Stimulated activated CD8-positive, alpha-beta memory T cell treated with anti-CD3 and anti-CD28 coated beads, Interleukin-15, amount 100 ng/mL, for 48 hours (primary cell): ENCODE measurements at regions not wholly inside any gene's neighbourhood (a gene's known extent, or its start where the extent isn't known, plus 50 kb on each side); places are given as distances from the start of the nearest gene placed in this dataset.

Experiments
- DNase-seq, 2 donors: peaks; one replicate each; pipeline ENCODE4 v3.0.0-alpha.2; 2020; ENCODE audit warnings: low read depth in 2 of 2

DNA sequence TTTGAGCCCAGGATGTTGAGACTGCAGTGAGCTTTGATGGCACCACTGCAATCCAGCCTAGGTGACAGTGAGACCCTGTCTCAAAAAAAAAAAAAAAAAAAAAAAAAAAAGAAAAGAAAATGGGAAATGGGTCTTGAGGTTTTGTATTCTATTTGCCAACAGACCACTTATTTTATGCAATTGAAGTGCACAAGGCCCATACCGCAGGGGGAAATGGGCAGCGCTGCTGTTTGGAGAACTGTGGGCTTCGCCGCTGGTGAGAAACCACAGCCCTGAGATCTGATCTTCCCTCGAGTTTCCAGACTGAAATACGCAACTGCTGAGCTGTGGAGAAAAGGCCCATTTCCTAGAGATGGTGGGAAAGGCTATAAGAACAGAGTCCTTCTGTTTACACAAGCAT is 512.0 kb downstream of the TCERG1L start:
- DNase-seq = no peak

DNA sequence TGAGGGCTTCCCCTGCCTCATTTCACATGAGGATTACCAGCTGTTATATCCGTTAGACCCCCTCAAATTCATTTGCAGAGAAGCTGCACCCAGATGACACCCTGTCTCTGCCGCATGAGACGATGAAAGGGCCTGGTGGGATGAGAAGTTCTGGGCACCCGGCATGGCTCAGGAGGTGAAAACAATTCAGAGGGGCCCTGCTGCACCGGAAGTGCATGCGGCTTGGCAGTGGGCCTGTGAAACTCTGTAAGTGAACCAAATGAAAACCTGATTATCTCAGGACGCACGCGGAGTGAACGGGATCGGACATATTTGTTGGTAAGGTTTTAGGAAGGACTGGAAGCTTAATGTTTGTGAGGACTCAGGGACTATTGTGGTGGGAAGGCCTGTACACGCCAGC is 511.2 kb downstream of the TCERG1L start:
- no peak for DNase-seq

DNA sequence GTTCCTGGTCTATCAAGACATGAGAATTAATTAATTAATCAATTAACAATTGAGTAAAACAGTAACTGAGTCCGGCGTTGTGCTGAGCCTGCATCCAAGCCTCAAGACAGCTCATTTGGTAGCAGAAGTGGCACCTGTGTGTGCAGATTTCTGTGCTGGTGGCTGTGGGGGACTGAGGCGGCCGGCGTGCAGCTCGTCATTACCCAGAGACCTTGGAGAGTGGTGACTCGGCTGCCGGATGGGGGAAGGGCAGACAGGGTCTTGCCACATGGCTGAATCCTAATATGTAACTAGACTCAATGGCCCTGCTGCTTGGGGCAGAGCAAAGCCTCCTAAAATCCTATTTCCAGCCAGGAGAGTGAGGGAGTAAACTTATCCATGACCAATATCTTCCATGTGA is 510.2 kb downstream of the TCERG1L start:
- no peak for DNase-seq

DNA sequence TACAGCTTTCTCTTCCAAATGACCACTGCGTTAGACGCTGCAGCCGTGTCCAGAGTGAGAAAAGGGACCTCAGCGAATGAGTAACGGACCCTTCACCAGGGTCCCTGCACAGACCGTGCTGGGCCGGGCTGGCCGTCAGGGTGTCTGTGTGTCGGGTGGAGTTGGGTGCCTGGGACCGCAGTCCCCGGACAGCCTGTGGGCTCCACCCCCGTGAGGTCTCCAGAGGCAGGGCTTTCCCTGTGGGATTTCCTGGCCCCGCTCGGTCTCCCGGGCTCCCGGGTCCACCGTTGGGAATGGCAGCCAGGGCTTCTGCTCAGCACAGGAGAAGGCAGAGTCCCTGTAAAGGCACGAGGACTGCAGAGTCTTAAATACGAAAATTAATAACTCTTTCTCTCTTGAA is 509.7 kb downstream of the TCERG1L start:
- no peak for DNase-seq

DNA sequence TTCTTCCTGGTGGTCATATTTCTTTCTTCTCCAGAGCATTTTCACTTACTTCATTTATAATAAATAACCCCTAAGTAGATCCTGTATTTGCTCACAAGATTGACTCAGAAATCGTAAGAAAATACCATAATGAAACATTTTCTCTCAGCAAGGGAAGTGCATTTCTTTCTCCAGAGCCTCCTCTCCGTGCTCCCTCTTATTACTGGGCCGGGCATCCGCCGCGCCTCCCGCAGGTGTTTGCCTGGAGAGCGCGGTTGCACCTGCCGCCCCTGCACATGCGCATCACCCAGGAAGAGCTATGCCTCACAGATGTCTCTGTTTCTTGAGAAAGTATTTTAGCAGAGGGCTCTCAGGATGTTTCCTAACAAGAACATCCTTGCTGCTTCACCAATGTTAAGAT is 509.2 kb downstream of the TCERG1L start:
- no peak for DNase-seq

DNA sequence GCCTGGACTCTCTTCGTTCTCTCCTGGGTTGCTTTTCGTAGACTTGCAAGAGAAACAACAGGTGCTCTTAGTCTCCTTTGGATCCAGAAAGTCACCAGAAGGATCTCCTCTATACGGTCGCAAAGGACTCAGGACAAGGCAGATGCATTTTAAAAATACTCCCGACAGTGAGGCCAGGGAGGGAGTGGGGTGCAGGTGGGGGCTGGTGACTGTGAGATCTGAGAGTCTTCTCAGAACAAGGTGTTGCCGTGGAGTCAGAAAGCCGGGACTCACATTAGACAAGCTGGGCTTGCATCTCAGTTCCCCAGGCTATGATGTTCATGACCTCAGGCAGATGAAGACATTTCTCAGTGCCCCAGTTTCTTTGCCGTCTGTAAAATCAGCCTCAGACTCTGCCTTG is 507.2 kb downstream of the TCERG1L start:
- no peak for DNase-seq

DNA sequence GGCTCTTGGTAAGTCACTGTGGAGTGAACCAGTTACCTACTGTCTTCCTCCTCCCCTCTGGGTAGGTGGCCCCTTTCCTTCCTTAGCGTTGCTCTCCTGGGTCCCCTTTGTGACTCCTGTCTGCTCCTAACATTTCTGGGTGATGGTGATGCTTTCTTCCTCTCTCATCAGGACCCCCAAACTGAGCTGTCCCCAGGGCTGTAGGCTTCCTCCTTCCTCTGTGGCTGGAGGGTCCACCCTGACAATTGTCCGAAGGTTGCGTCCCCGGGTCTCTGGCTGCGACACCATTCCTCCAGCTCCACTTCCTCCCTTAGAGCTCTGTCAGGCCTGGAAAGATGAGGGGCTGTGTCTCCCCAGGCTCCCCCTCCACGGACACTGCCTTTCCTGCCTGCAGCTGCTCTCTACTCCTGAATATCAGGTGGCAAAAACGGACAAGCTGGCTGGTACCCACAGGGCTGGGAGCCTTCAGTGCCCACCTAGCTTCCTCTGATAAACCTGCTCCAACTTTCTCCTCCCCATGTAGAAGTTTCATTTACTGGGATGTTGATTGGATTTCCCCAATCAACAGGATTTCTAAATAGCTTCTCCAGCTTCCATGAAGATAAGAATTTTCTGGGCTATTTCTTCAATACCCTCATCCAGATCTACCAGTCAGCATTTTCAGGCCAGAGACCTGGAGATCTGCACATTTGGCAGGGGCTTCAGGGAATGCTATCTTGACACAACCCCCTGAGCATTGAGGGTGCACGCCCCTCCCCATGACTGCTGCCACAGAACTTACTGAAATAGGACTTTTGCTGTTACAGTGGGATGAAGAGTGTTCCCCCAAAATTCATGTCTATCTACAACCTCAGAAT is 506.5 kb downstream of the TCERG1L start:
- DNase-seq = no peak

DNA sequence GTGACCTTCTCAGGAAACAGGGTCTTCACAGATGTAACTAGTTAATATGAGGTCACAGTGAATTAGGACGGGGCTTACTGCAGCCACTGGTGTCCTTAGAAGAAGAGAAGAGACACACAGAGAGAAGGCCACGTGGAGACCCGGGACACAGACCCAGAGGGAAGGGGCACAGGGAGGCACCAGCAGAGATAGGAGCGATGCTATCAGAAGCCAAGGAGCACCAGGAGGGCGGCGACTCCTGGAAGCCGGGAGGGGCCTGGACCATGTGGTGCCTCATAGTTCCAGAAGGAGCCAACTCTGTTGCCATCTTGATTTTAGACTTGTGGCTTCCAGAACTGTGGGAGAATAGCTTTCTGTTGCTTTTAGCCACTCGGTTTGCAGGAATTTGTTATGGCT is 505.9 kb downstream of the TCERG1L start:
- DNase-seq = no peak

DNA sequence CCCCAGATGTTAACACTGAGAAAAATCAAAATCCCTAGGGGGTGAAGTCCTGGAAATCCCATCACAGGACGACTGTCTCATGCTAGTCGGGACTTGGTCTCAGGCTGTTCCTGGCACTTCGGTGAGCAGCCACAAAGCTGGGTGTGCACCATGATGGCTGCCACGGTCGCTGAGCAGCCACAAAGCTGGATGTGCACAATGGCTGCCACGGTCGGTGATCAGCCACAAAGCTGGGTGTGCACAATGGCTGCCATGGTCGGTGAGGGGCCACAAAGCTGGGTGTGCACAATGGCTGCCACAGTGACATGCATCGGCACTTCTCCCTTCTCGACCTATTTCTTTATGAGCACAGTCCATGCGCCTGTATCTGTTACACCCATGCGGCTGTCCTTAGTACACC is 505.1 kb downstream of the TCERG1L start:
- DNase-seq = no peak

DNA sequence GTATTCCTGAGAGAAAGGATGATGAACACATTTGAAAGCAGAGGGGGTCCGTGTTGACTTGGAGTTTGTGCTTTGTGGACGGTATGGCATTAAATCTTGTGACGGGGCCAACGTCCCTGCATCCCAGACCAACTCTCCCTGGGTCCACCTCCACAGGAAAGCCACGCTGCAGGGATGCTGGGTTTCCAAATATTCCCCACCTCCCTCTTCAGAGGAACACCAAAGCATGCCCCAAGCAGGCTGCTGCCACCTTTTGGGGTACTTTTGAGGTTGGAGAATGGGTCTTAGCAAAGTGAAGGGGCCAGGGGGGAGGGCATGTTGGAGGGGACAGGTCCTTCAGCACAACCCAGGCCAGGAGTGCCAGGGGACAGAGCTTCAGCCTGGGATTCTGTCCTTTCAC is 504.4 kb downstream of the TCERG1L start:
- DNase-seq = no peak

DNA sequence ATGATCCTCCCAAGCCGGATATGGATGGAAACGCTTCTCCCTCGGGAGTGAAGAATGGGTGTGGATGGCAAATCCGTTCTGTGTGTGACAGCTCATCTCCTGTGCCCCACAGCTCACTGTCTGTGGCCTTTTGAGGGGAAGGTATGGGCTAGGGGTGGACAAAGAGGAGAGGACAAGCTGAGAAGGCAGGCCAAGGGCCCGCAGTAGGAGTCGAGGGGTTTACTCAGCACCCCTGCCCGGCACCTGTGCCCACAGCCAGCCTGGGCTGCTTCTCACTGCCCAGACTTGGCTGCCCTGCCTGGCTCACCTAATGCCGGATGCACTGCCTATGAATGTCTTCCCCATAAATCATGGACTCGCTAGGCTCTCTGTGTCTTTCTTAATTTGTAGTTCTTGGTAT is 503.8 kb downstream of the TCERG1L start:
- DNase-seq = no peak

DNA sequence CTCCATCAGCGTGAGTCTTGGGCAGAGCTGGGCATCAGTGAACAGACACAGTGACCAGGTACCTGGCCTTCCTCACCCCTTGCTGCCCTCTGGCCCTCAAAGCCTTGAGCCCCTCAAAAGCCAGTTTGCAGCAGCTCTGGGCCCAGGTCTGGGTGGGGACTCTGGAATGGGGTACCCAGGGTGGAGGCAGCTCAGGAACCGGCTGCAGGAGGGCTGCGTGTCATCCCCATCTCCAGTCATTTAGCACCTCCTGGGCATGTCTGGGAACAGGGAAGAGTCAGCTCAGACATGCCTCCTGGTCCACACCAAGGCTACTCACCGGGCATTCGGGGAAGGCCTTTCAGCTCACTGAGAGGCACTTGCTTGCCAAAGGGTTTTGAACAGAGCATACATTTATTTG is 503.3 kb downstream of the TCERG1L start:
- no peak for DNase-seq

DNA sequence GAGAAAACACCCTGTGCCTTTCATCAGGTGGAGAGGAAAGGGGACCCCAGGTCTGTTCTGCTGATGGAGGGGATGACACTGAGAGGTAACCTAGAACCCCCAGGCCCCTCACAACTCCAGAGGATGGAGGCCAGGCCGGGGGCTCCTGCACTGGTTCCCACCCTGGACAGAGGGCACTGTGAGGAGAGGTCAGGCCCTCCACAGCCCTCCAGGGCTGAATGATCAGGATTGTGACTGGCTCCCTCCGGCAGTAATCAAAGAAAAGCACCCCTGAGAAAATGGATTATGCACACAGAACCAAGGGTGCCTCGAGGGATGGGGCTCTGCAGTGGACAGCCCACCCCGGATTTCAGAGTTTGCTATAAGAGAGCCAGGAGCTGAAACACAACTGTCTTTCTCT is 502.8 kb downstream of the TCERG1L start:
- no peak for DNase-seq

DNA sequence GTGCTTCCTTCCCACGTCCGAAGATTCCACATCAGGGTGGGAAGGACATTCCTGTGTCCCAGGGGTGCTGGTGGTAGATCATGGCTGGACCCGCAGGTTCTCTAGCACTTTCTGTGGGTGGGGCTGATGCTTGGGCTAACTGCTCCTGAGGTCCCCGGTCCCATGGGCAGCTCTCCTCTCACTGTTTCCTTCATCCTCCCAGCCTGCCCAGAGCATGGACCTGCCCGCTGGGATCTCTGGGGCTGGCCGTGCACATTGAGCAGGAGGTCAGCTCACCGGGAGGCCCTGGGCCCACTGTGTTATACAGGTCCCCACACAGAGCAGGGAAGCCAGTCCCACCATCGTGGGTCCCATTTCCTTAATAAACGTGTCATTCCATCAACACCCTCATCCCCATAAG is 502.3 kb downstream of the TCERG1L start:
- no peak for DNase-seq

DNA sequence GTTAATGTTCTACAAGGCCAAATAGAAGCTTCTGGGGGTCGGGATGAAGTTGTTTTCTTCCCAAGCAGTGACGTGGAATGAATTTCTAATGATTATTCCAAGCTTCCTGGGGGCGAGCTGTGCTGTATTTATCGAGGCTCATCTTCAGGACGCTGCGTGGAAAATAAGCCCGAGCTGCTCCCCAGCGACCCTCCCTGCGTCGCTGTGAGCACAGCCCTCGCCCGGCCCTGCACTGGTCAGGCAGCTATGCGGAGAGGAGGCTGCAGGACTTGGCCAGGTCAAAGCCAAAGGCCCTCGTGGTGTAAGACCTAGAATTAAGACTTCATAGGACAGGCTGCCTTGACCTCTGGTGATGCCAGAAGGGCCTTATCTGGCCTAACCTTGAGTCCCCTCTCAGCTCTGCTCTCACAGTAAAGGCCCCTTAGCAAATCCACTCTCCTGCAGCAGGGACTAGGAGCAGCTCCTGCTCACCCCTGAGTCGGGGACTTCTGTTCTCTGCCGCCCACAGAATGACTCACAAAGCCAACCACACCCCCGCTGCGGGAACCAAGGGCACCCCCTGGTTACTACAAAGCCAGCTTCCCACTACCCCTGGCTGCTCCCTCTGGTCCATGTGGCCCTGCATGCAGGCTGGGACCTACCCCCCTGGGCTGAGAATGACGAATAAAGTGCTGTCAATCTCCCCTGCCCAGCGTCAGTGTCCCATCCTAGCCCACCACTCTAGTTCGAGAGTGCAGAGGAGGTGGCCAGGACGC is 501.6 kb downstream of the TCERG1L start:
- no peak for DNase-seq

DNA sequence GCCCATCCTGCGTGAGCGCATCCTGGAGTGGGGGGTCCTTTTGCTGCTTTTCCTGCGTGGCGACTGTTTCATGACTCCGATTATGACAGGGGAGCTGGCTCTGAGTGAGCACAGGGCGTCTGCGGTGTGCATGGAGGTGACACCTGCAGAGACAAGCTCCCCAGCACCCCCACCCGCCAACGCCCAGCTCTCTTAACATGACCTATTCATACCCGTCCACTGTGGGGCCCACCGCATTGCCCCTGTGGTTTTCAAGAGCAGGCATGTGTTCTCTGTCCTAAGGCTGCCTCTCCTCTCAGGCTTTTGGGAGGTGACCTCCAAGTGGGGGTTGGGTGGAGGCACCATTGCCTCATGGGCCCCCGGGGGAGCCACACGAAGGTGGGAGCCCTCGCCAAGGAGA is 500.7 kb downstream of the TCERG1L start:
- DNase-seq = no peak

DNA sequence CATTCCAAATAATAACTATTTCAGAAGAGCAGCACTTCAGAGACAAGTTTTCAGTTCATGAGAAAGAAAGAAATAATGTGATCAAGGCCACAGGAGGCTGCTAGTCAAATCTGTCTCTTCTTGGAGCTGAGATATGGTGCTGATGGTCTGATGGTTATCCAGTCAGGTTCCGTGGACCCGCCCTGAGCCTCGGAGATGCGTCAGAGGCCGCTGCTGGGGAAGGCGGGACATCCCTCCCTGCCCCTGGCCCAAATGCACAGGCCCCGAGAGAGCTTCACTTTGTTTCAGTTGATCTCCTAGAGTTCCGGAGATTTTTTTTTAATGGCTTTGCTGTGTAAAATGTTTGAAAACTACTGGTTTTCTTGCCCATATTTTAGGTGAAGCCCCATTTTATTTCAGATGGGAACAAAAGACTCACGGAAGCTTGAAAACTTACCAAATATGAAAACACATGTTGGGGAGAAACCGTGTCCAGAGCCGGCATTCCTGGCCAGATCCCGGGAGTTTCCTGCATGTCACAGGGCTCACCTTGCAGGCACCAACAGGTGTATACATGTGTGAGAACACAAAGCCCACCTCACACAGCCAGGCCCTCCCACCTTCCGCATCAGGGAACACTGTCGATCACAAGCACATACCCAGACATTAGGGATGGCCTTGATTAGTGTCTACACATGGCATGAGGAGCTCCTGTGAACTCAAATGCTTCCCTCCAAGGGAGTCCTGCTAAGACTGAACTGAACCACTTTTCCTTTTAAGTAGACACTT is 499.0 kb downstream of the TCERG1L start:
- no peak for DNase-seq

DNA sequence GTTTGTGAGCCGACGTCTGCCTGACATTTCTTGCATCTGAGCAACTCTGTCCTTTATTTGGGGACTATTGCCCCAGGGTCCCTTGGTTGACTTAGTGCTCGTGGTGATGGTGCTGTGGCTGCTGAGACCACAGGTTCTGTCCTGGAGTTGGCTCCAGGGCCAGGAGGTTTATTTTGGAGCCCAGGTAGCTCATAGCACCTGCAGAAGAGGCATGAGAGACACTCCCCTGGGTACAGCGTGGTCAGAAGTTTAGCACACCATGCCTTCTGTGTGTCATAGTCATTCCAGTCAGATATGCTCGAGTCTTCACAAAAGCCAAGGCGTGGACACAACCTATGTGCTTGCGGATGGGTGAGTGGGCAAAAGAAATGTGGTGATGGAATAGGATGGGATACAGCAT is 496.9 kb downstream of the TCERG1L start:
- no peak for DNase-seq

DNA sequence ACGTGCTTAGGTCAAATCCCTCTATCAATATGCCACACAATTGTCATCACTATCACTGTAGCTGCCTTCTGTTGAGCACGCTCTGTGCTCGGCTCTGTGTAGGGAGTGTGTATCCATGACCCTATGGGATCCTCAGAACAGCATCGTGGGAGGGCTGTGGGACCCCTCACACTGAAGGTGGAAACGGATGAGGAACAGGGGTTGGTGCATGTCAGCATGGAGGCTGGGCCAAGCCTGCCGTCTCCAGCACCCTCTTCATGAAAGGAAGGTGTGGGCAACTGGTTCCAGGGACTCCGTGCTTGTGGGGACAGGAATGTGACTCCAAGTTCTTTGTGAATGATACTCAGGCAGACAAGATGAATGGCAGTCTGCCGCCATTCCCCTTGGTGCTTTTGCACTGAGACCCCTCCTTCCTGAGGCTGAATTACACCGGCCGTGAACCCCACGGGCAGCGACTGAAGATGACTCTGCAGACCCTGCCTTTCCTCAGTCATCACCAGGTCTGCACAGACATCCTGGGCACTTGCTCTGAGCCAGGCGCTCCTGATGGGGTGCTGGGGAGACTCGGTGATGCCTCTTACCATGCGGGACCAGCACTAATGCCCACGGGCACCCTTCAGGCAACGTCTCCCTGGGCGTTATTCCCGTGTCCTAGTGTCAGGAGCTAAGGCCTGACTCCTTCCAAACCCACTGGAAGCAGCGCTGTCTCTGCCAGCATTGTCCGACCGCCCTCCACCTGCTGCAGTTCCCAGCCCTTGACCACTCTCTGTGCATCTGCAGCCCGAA is 495.2 kb downstream of the TCERG1L start:
- DNase-seq = no peak

DNA sequence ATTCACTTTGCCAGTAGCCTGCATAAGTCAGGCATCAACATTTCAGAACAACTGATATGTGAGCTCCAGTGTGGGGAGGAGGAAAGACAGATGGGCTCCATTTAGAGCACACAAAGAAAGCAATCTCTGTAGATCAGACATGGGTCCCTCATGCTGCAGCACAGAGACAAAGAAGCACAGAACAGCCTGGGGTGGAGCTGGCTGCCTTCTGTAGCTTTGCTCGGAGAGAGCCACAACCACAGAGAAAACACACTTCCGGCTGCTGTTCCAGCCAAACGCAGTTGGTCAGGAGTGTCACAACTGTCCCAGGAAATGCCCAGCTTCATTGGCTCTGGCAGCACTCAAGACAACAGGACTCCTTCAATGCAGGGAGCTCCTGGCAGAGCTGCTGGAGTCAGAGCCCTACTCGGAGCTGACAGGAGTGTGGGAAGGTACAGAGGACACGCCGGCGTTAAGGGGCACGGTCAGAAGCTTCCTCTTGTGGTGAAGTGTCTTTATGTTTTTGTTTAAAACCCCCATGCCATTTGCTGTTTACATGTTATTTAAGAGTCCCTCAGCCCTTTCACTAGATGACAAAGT is 494.4 kb downstream of the TCERG1L start:
- DNase-seq = no peak

DNA sequence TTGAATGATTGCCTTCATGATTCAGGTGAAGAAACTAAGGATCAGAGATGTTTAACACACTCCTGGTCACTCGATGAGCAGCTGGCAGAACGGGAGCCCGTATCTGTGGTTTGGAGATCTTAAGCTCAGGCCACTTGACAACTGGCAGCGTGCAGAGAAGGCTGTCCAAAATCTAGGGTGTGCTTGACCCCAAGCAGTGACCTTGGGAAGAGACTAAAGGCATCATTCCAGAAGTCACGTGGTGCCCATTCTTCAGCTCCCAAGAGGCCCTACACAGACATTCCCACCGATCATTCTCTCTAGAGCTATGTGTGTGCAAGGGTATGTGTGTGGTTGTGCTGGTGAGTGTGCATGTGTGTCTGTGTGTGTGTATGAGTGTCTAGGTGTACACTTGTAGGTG is 493.8 kb downstream of the TCERG1L start:
- DNase-seq = no peak
